ENCODE measurements at regions not wholly inside any gene's neighbourhood (a gene's known extent, or its start where the extent isn't known, plus 50 kb on each side); places are given as distances from the start of the nearest gene placed in this dataset.

DNA sequence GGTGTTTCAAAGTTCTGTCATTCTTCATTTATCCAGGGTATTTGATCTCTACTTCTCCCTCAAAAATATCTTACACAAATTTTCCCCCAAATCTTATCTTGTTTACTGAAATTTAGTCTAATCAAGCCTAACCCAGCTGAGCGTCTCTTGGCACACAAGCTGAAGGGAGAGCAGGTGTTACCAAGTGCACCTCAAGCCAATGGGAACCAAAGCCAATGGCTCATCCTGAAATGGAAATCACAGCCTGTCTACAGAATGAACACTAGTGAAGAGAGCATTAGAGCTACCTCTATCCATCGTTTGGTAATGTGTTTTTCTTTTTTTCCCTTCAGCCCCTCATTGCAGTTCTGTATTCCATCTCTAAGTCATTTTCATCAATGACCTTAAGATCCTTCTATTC, 1350.8 kb downstream of the OLFM4 start:
- POLR2A ChIA-PET (ENCODE audit: partially characterized antibody): interaction anchor here (0.6 kb wide), 1 partner anchor 217 kb away, joined by 3 read pairs; no protein-coding TSS in a partner anchor
- H3K4me3 ChIP-seq (ENCODE audit: extremely low read depth in 1 of 4, insufficient read depth in 2 of 4, low read depth in 3 of 4, low read length in 4 of 4): no peak overlapping the region
- H3K18ac ChIP-seq (ENCODE audit: extremely low read depth, low read length): no peak overlapping the region
- H4K20me1 ChIP-seq (replicated peaks in 1 of 2; ENCODE audit: control insufficient read depth in 1 of 2, insufficient read depth in 2 of 2, low read length in 2 of 2): no peaks in the 10 kb centered on the region
- no peak overlapping the region for H2BK20ac ChIP-seq (ENCODE audit: low read length)
- no peak overlapping the region for H3K4ac ChIP-seq (replicated peaks; ENCODE audit: insufficient read length, low read depth, low read length)
- no peak overlapping the region for H3K56ac ChIP-seq (replicated peaks; ENCODE audit: insufficient read length, low read depth, low read length)
- no peak overlapping the region for H2BK120ac ChIP-seq (replicated peaks; ENCODE audit: low read depth, low read length)
- no peak overlapping the region for H4K8ac ChIP-seq (ENCODE audit: extremely low read depth, insufficient read depth, low read length)
- H4K91ac ChIP-seq (replicated peaks; ENCODE audit: insufficient read length, low read length): no peak overlapping the region
- no peak overlapping the region for H3K23ac ChIP-seq (ENCODE audit: insufficient read length)
- CTCF ChIA-PET (ENCODE audit: partially characterized antibody): no interaction called here
- FAIRE-seq (no peak), DNase-seq (ENCODE audit: low read depth in 1 of 2, low spot score in 2 of 2) (no peak)
- no peak overlapping the region for H2BK5ac ChIP-seq (ENCODE audit: low read depth, low read length)
- H2AK5ac ChIP-seq (ENCODE audit: low read depth, low read length): no peak overlapping the region
- no peaks in the 10 kb centered on the region for H3K23me2 ChIP-seq (ENCODE audit: low read depth, low read length)
- H3K27me3 ChIP-seq (replicated peaks in 1 of 4; ENCODE audit: control insufficient read depth in 3 of 4, extremely low read depth in 1 of 4, insufficient read depth in 3 of 4, low read length in 3 of 4): no peaks in the 10 kb centered on the region; a peak in 1 of 7 replicates
- no peak overlapping the region for H3K9ac ChIP-seq (replicated peaks in 1 of 4; ENCODE audit: extremely low read depth in 1 of 4, low read depth in 3 of 4, low read length in 3 of 4)
- H2AFZ ChIP-seq (ENCODE audit: low read length): no peak overlapping the region
- no peak overlapping the region for H3K4me2 ChIP-seq (ENCODE audit: insufficient read depth in 1 of 2, low read depth in 2 of 2, low read length in 2 of 2)
- TF ChIP-seq CBX5 (IDR thresholded peaks at IDR 0.05; ENCODE audit: low read depth, low read length) (no peak), YY1 (IDR thresholded peaks at IDR 0.05; ENCODE audit: low read depth, low read length) (no peak), GTF2F1 (IDR thresholded peaks at IDR 0.05; ENCODE audit: borderline replicate concordance, low read depth, low read length) (no peak), CTCF (IDR thresholded peaks at IDR 0.05; ENCODE audit: control extremely low read depth in 1 of 3, insufficient read depth in 1 of 3, low read depth in 1 of 3, low read length in 3 of 3) (no peak), CEBPB (IDR thresholded peaks at IDR 0.05; ENCODE audit: low read depth, low read length) (no peak), TAF7 (optimal IDR thresholded peaks at IDR 0.05; ENCODE audit: borderline replicate concordance, low read depth, low read length) (no peak), RXRA (IDR thresholded peaks at IDR 0.05; ENCODE audit: insufficient read depth, low read depth, low read length) (no peak), KDM5A (IDR thresholded peaks at IDR 0.05; ENCODE audit: low read length) (no peak)
- TF ChIP-seq, protein P1, sequence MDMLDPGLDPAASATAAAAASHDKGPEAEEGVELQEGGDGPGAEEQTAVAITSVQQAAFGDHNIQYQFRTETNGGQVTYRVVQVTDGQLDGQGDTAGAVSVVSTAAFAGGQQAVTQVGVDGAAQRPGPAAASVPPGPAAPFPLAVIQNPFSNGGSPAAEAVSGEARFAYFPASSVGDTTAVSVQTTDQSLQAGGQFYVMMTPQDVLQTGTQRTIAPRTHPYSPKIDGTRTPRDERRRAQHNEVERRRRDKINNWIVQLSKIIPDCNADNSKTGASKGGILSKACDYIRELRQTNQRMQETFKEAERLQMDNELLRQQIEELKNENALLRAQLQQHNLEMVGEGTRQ (IDR thresholded peaks at IDR 0.05; ENCODE audit: low read length): no peak
- H3K4me1 ChIP-seq (replicated peaks in 1 of 4; ENCODE audit: control insufficient read depth in 3 of 4, insufficient read depth in 4 of 4, low read length in 3 of 4): peaks cover 0 to 19% (median 6%) of the 10 kb centered on the region in 4 experiments; a peak in 3 of 7 replicates
- no peak overlapping the region for H2BK15ac ChIP-seq (ENCODE audit: low read length)
- no peaks in the 10 kb centered on the region; the same call in 1 of the 2 replicates for H3K79me1 ChIP-seq (ENCODE audit: low read depth, low read length)
- no peaks in the 10 kb centered on the region for H3K36me3 ChIP-seq (ENCODE audit: control insufficient read depth in 2 of 4, insufficient read depth in 4 of 4, low read length in 3 of 4)
- no peak overlapping the region for H2BK12ac ChIP-seq (ENCODE audit: low read depth, low read length)
- H3K79me2 ChIP-seq (ENCODE audit: control insufficient read depth in 1 of 2, insufficient read depth in 2 of 2, low read length in 2 of 2): no peaks in the 10 kb centered on the region
- no peak overlapping the region for H3K27ac ChIP-seq (ENCODE audit: low read depth, low read length)
- no peak overlapping the region for H4K5ac ChIP-seq (ENCODE audit: insufficient read length, low read depth, low read length)
- H3K14ac ChIP-seq (ENCODE audit: insufficient read length): no peak overlapping the region
- H3K9me3 ChIP-seq (ENCODE audit: insufficient read depth in 2 of 2, low read depth in 1 of 2, low read length in 1 of 2): no peaks in the 10 kb centered on the region
- 75% methylated on average over 2 of the region's 2 CpGs; no CpG with 5 or more reads in 1 of the 2 experiments for WGBS, 2 experiments (ENCODE audit: extremely low coverage in 1 of 2, insufficient coverage in 1 of 2, insufficient read length in 1 of 2, insufficient replicate concordance in 2 of 2, low coverage in 1 of 2, low lambda C conversion rate in 2 of 2, missing lambda C conversion rate in 1 of 2)

All from H1 (cell line).